ENCODE measurements at regions not wholly inside any gene's neighbourhood (a gene's known extent, or its start where the extent isn't known, plus 50 kb on each side); places are given as distances from the start of the nearest gene placed in this dataset.
"Not testable (repeated sequence)": the region's sequence is repeated elsewhere in the genome, so short reads cannot be mapped to it uniquely, and the experiment has no call there.

GRCh38 chr2:19615402-19615801 lies 257.0 kb upstream of the OSR1 start:
- not testable (repeated sequence) for DNase-seq (ENCODE audit: extremely low read depth in 1 of 2, low read depth in 1 of 2)

- no peak for DNase-seq (ENCODE audit: extremely low read depth in 1 of 2, low read depth in 1 of 2)
Observed at GRCh38 chr2:19614066-19614465, 255.6 kb upstream of the OSR1 start.

GRCh38 chr2:19611491-19612332 lies 253.3 kb upstream of the OSR1 start:
- DNase-seq (ENCODE audit: extremely low read depth in 1 of 2, low read depth in 1 of 2): no peak

- no peak for DNase-seq (ENCODE audit: extremely low read depth in 1 of 2, low read depth in 1 of 2)
Observed at GRCh38 chr2:19609266-19609665, 250.8 kb upstream of the OSR1 start.

- no peak for DNase-seq (ENCODE audit: extremely low read depth in 1 of 2, low read depth in 1 of 2)
Observed at GRCh38 chr2:19607931-19608771, 249.7 kb upstream of the OSR1 start.

- no peak for DNase-seq (ENCODE audit: extremely low read depth in 1 of 2, low read depth in 1 of 2)
Observed at GRCh38 chr2:19607400-19607799, 249.0 kb upstream of the OSR1 start.

- no peak for DNase-seq (ENCODE audit: extremely low read depth in 1 of 2, low read depth in 1 of 2)
Observed at GRCh38 chr2:19600982-19601381, 242.6 kb upstream of the OSR1 start.

GRCh38 chr2:19600506-19600905 lies 242.1 kb upstream of the OSR1 start:
- DNase-seq (ENCODE audit: extremely low read depth in 1 of 2, low read depth in 1 of 2): no peak

- DNase-seq (ENCODE audit: extremely low read depth in 1 of 2, low read depth in 1 of 2): no peak
Observed at GRCh38 chr2:19598971-19599370, 240.5 kb upstream of the OSR1 start.

- no peak for DNase-seq (ENCODE audit: extremely low read depth in 1 of 2, low read depth in 1 of 2)
Observed at GRCh38 chr2:19592197-19592596, 233.8 kb upstream of the OSR1 start.

GRCh38 chr2:19589791-19590190 lies 231.4 kb upstream of the OSR1 start:
- no peak for DNase-seq (ENCODE audit: extremely low read depth in 1 of 2, low read depth in 1 of 2)

- no peak for DNase-seq (ENCODE audit: extremely low read depth in 1 of 2, low read depth in 1 of 2)
Observed at GRCh38 chr2:19580830-19581229, 222.4 kb upstream of the OSR1 start.

GRCh38 chr2:19580264-19580663 lies 221.8 kb upstream of the OSR1 start:
- DNase-seq (ENCODE audit: extremely low read depth in 1 of 2, low read depth in 1 of 2): no peak

- DNase-seq (ENCODE audit: extremely low read depth in 1 of 2, low read depth in 1 of 2): no peak
Observed at GRCh38 chr2:19579461-19579860, 221.0 kb upstream of the OSR1 start.

GRCh38 chr2:19577723-19578122 lies 219.3 kb upstream of the OSR1 start:
- DNase-seq (ENCODE audit: extremely low read depth in 1 of 2, low read depth in 1 of 2): no peak

- DNase-seq (ENCODE audit: extremely low read depth in 1 of 2, low read depth in 1 of 2): no peak
Observed at GRCh38 chr2:19576411-19576810, 218.0 kb upstream of the OSR1 start.

- no peak for DNase-seq (ENCODE audit: extremely low read depth in 1 of 2, low read depth in 1 of 2)
Observed at GRCh38 chr2:19575641-19576040, 217.2 kb upstream of the OSR1 start.

GRCh38 chr2:19574778-19575260 lies 216.4 kb upstream of the OSR1 start:
- no peak for DNase-seq (ENCODE audit: extremely low read depth in 1 of 2, low read depth in 1 of 2)

GRCh38 chr2:19573784-19574183 lies 215.4 kb upstream of the OSR1 start:
- no peak for DNase-seq (ENCODE audit: extremely low read depth in 1 of 2, low read depth in 1 of 2)

GRCh38 chr2:19571773-19572172 lies 213.3 kb upstream of the OSR1 start:
- no peak for DNase-seq (ENCODE audit: extremely low read depth in 1 of 2, low read depth in 1 of 2)

GRCh38 chr2:19569300-19569791 lies 210.9 kb upstream of the OSR1 start:
- no peak for DNase-seq (ENCODE audit: extremely low read depth in 1 of 2, low read depth in 1 of 2)

- no peak for DNase-seq (ENCODE audit: extremely low read depth in 1 of 2, low read depth in 1 of 2)
Observed at GRCh38 chr2:19568809-19569208, 210.4 kb upstream of the OSR1 start.

All from activated CD8-positive, alpha-beta memory T cell treated with anti-CD3 and anti-CD28 coated beads for 1 hour (primary cell).